T-cell (primary cell): ENCODE measurements at regions not wholly inside any gene's neighbourhood (a gene's known extent, or its start where the extent isn't known, plus 50 kb on each side); places are given as distances from the start of the nearest gene placed in this dataset.
"Not testable (repeated sequence)": the region's sequence is repeated elsewhere in the genome, so short reads cannot be mapped to it uniquely, and the experiment has no call there.

Experiments
- ATAC-seq, 4 experiments: fragments of 200-7000 bp in 3 of 4; fragments of 150-1000 bp in 1 of 4; cut with Tn5 transposase; replicated peaks in 1 of 4; 1 replicate in 3 of 4; 2 replicates in 1 of 4; pipeline ENCODE4 v1.10.0; 2021; ENCODE audit warnings: moderate library complexity in 3 of 4, mild to moderate bottlenecking in 2 of 4, moderate number of reproducible peaks in 1 of 4
- CTCF ChIA-PET, 2 donors: fragments of 300-600 bp; sonication (Branson Sonifier 250); formaldehyde crosslinking; loops; one replicate each; lab custom pipeline; 2022; ENCODE audit warnings: antibody characterized with exemption in 2 of 2; lab: Charles Lee
- POLR2A ChIA-PET, 2 donors: fragments of 300-600 bp; sonication (Branson Sonifier 250); formaldehyde crosslinking; loops; one replicate each; lab custom pipeline; 2022; ENCODE audit warnings: antibody characterized with exemption in 2 of 2; lab: Charles Lee
- DNase-seq, 35 experiments: peaks; one replicate each; pipeline versions ENCODE4 v3.0.0 to v3.0.0-alpha.2; 2013 to 2023
- H3K27ac ChIP-seq: one replicate; pipeline ENCODE4 v1.5.1; 2013; ENCODE audit warnings: low read length
- H3K27me3 ChIP-seq, 2 experiments: replicated peaks in 1 of 2; 1 replicate in 1 of 2; 2 replicates in 1 of 2; pipeline versions ENCODE4 v1.6.1 to v1.7.0; 2013; ENCODE audit warnings: low read length in 1 of 2, mixed read lengths in 1 of 2; ENCODE audit not compliant: control insufficient read depth in 2 of 2, insufficient read depth in 2 of 2; ENCODE audit errors: extremely low read depth in 1 of 2
- H3K36me3 ChIP-seq, 2 donors: 1 replicate in 1 of 2; 2 replicates in 1 of 2; pipeline versions ENCODE4 v1.6.1 to v1.7.0; 2013; ENCODE audit warnings: low read length in 1 of 2; ENCODE audit not compliant: control insufficient read depth in 2 of 2, insufficient read depth in 1 of 2; ENCODE audit errors: extremely low read depth in 1 of 2
- H3K4me1 ChIP-seq, 2 experiments: 1 replicate in 1 of 2; 2 replicates in 1 of 2; pipeline versions ENCODE4 v1.6.1 to v1.7.0; 2013; ENCODE audit warnings: low read length in 2 of 2, mixed read lengths in 1 of 2; ENCODE audit not compliant: insufficient read depth in 2 of 2, control insufficient read depth in 1 of 2; ENCODE audit errors: extremely low read depth in 1 of 2
- H3K4me3 ChIP-seq, 2 donors: 1 replicate in 1 of 2; 2 replicates in 1 of 2; pipeline versions ENCODE4 v1.5.1 to v1.7.0; 2013; ENCODE audit warnings: mild to moderate bottlenecking in 2 of 2, low read length in 1 of 2, moderate library complexity in 1 of 2; ENCODE audit not compliant: control insufficient read depth in 1 of 2; ENCODE audit errors: extremely low read depth in 1 of 2
- H3K9me3 ChIP-seq: 2 replicates; pipeline ENCODE4 v1.7.0; 2013
- H3K27ac Mint-ChIP-seq, 2 donors: one replicate each; pipeline ENCODE4 v1.8.0; 2020 to 2021; ENCODE audit warnings: mild to moderate bottlenecking in 2 of 2, mixed read lengths in 2 of 2
- H3K27me3 Mint-ChIP-seq, 2 donors: one replicate each; pipeline ENCODE4 v1.8.0; 2021 to 2022; ENCODE audit warnings: mixed read lengths in 2 of 2
- H3K36me3 Mint-ChIP-seq: one replicate; pipeline ENCODE4 v1.8.0; 2021; ENCODE audit warnings: mixed read lengths
- H3K4me1 Mint-ChIP-seq, 3 donors: one replicate each; pipeline ENCODE4 v1.8.0; 2020 to 2022; ENCODE audit warnings: mixed read lengths in 3 of 3, mild to moderate bottlenecking in 1 of 3
- H3K4me3 Mint-ChIP-seq, 3 donors: one replicate each; pipeline ENCODE4 v1.8.0; 2020 to 2022; ENCODE audit warnings: mild to moderate bottlenecking in 3 of 3, mixed read lengths in 3 of 3, moderate library complexity in 3 of 3
- H3K9me3 Mint-ChIP-seq, 3 donors: one replicate each; pipeline ENCODE4 v1.8.0; 2020 to 2022; ENCODE audit warnings: mixed read lengths in 3 of 3
- WGBS: methylation state at CpG from one replicate; pipeline ENCODE4 v1.1.5; 2013; ENCODE audit warnings: missing lambda C conversion rate; ENCODE audit not compliant: insufficient coverage; 5-methylcytosine and 5-hydroxymethylcytosine counted together

DNA sequence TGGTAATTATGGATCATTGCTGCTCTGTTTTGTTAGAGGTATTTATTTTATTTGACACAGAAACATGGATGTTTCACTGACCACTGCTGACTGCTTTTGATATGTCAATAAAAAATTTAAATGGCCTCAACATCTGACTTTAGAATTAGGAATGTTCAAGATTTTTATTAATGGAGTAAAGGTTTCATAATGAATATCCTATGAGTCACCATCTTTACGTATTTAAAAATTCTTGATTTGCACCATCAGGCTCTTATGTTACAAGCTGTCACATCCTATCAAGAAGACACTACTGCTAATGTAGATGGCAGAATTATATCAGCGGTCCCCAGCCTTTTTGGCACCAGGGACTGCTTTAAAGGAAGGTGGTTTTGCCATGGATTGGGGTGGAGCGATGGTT lies 578.7 kb upstream of the NRP1 start:
- Histone ChIP-seq H3K4me1 (no peaks in the 10 kb centered on the region), H3K9me3 (no peaks in the 10 kb centered on the region), H3K36me3 (no peaks in the 10 kb centered on the region), H3K27ac (no peak overlapping the region), H3K4me3 (no peak overlapping the region), H3K27me3 (no peaks in the 10 kb centered on the region)
- H3K36me3 Mint-ChIP-seq: no peaks in the 10 kb centered on the region
- H3K27me3 Mint-ChIP-seq: peaks cover 13 to 18% of the 10 kb centered on the region in 2 donors
- ChIA-PET POLR2A (no interaction called here), CTCF (no interaction called here)
- H3K9me3 Mint-ChIP-seq: no peaks in the 10 kb centered on the region
- no peak overlapping the region for H3K4me3 Mint-ChIP-seq
- DNase-seq: no peak
- H3K27ac Mint-ChIP-seq: no peak overlapping the region
- no CpG with 5 or more reads among the region's 3 CpGs for WGBS
- ATAC-seq: no peak
- no peaks in the 10 kb centered on the region for H3K4me1 Mint-ChIP-seq

DNA sequence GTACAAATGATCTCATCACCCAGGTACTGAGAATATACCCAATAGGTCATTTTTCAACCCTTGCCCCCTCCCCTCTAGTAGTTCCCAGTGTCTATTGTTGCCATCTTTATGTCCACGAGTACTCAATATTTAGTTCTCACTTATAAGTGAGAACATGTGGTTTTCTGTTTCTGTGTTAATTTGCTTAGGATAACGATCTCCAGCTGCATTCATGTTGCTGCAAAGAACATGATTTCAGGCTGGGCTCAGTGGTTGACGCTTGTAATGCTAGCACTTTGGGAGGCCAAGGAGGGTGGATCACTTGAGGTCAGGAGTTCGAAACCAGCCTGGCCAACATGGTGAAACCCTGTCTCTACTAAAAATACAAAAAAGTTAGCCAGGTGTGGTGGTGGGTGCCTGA lies 575.0 kb upstream of the NRP1 start:
- H3K36me3 Mint-ChIP-seq, H3K9me3 ChIP-seq, H3K4me3 Mint-ChIP-seq, H3K9me3 Mint-ChIP-seq, DNase-seq, H3K27ac Mint-ChIP-seq, POLR2A ChIA-PET, H3K27ac ChIP-seq, H3K36me3 ChIP-seq, H3K4me3 ChIP-seq, H3K4me1 Mint-ChIP-seq, ATAC-seq, CTCF ChIA-PET, H3K4me1 ChIP-seq, H3K27me3 ChIP-seq: not testable (repeated sequence)
- H3K27me3 Mint-ChIP-seq: peaks cover 13 to 14% of the 10 kb centered on the region in 2 donors
- WGBS: 57% methylated on average over 1 of the region's 4 CpGs

- Histone ChIP-seq H3K36me3 (no peaks in the 10 kb centered on the region), H3K4me1 (no peaks in the 10 kb centered on the region), H3K9me3 (no peaks in the 10 kb centered on the region), H3K4me3 (no peak overlapping the region), H3K27ac (no peak overlapping the region), H3K27me3 (no peaks in the 10 kb centered on the region)
- Mint-ChIP-seq H3K27ac (no peak overlapping the region), H3K9me3 (peaks cover 0 to 6% (median 3%) of the 10 kb centered on the region in 3 donors), H3K4me1 (no peaks in the 10 kb centered on the region), H3K4me3 (no peak overlapping the region), H3K36me3 (no peaks in the 10 kb centered on the region), H3K27me3 (peaks cover 5 to 14% of the 10 kb centered on the region in 2 donors)
- CTCF ChIA-PET: no interaction called here
- WGBS: no CpG with 5 or more reads among the region's 2 CpGs
- ATAC-seq (no peak), DNase-seq (no peak)
- POLR2A ChIA-PET: no interaction called here
Measured at GRCh38 chr10:33901166-33901565, 566.7 kb upstream of the NRP1 start.

- Mint-ChIP-seq H3K27ac (no peak overlapping the region), H3K4me1 (no peaks in the 10 kb centered on the region), H3K27me3 (peaks cover 5 to 14% of the 10 kb centered on the region in 2 donors), H3K9me3 (peaks cover 0 to 6% (median 3%) of the 10 kb centered on the region in 3 donors), H3K4me3 (no peak overlapping the region), H3K36me3 (no peaks in the 10 kb centered on the region)
- Histone ChIP-seq H3K27ac (no peak overlapping the region), H3K4me1 (no peaks in the 10 kb centered on the region), H3K4me3 (no peak overlapping the region), H3K9me3 (no peaks in the 10 kb centered on the region), H3K27me3 (no peaks in the 10 kb centered on the region), H3K36me3 (no peaks in the 10 kb centered on the region)
- WGBS: no CpG with 5 or more reads among the region's 2 CpGs
- DNase-seq: no peak
- CTCF ChIA-PET: no interaction called here
- no peak for ATAC-seq
- POLR2A ChIA-PET: no interaction called here
Measured at GRCh38 chr10:33900596-33900995, 566.1 kb upstream of the NRP1 start.

DNA sequence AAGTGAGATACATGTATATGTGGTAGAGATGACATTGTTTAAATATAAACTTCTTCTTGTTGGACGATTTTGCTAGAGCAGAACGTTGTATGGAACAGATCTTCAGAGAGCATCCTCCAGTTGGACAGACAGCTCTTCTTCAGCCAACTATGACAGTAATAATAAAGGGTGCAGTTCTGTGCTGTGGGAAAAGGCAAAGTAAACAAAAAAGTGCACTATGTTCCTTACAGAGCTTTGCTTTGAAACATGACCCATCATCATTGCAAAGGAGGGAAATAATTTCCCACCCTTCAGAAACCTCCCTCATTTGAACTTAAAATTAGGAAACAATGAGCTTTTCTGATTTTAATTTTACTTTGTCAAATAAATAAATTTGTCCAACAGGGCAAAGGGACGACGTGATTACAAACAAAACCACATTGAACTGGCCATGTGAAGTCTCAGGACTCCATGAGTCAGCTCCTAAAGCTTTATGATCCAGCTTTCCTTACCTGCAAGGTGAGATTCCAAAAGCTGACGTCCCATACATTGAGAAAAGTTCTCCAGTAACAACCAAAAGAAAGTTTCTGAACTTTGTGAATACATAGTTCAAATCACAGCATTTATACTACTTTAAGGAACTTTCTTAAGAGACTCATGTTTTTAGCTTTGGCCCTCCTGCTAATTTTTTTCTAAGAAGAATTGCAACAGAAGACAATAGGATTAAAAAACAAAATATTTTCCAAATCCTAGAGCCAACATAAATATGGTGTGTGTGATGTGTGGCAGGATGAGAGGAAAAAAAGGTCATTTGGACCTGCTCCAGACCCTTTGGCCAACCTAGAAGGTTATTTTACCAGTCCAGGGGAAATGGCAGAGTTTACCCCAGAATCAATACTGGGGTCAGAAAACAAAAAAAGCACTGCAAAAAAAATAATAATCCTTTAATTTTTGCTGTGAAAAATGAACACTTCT lies 565.4 kb upstream of the NRP1 start:
- H3K27ac ChIP-seq: no peak overlapping the region
- H3K36me3 Mint-ChIP-seq: no peaks in the 10 kb centered on the region
- DNase-seq: no peak
- WGBS: 90% methylated on average over 2 of the region's 5 CpGs
- ChIA-PET CTCF (no interaction called here), POLR2A (no interaction called here)
- H3K9me3 ChIP-seq: no peaks in the 10 kb centered on the region
- H3K27me3 ChIP-seq: no peaks in the 10 kb centered on the region
- H3K9me3 Mint-ChIP-seq: peaks cover 0 to 6% (median 3%) of the 10 kb centered on the region in 3 donors
- H3K27me3 Mint-ChIP-seq: peaks cover 7 to 14% of the 10 kb centered on the region in 2 donors
- no peak overlapping the region for H3K27ac Mint-ChIP-seq
- H3K4me1 Mint-ChIP-seq: no peaks in the 10 kb centered on the region
- H3K4me3 ChIP-seq: no peak overlapping the region
- no peaks in the 10 kb centered on the region for H3K4me1 ChIP-seq
- no peak for ATAC-seq
- no peak overlapping the region for H3K4me3 Mint-ChIP-seq
- no peaks in the 10 kb centered on the region for H3K36me3 ChIP-seq

DNA sequence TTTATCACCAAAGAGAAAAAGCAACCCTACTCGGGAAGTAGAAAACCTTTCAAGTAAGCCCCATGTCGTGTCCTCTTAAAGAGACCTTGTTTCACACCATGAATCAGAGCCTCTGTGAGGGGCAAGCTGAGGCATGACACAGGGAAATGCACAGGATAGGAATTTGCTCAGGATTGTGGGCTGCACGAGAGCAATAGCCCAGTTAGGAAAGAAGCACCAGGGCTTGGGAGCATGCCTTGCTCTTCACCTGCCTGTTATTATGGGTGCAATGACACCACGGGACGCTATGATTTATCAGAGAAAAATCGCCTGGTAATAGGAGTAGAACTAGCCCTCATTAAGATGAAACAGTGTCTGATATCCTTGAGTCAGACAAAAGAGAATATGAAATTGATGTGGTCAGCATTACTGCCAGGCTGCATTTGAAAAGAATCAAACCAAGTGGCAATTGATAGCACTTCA lies 562.9 kb upstream of the NRP1 start:
- Histone ChIP-seq H3K4me1 (no peaks in the 10 kb centered on the region), H3K9me3 (no peaks in the 10 kb centered on the region), H3K36me3 (no peaks in the 10 kb centered on the region), H3K4me3 (no peak overlapping the region), H3K27ac (no peak overlapping the region), H3K27me3 (no peaks in the 10 kb centered on the region)
- Mint-ChIP-seq H3K36me3 (no peaks in the 10 kb centered on the region), H3K9me3 (peaks cover 0 to 6% (median 3%) of the 10 kb centered on the region in 3 donors), H3K27me3 (peaks cover 7 to 14% of the 10 kb centered on the region in 2 donors), H3K4me1 (no peaks in the 10 kb centered on the region), H3K4me3 (no peak overlapping the region), H3K27ac (no peak overlapping the region)
- CTCF ChIA-PET: no interaction called here
- 51% methylated on average over 4 of the region's 6 CpGs for WGBS
- ATAC-seq (no peak), DNase-seq (no peak)
- POLR2A ChIA-PET: no interaction called here
